ENCODE measurements at regions not wholly inside any gene's neighbourhood (a gene's known extent, or its start where the extent isn't known, plus 50 kb on each side); places are given as distances from the start of the nearest gene placed in this dataset.

DNA sequence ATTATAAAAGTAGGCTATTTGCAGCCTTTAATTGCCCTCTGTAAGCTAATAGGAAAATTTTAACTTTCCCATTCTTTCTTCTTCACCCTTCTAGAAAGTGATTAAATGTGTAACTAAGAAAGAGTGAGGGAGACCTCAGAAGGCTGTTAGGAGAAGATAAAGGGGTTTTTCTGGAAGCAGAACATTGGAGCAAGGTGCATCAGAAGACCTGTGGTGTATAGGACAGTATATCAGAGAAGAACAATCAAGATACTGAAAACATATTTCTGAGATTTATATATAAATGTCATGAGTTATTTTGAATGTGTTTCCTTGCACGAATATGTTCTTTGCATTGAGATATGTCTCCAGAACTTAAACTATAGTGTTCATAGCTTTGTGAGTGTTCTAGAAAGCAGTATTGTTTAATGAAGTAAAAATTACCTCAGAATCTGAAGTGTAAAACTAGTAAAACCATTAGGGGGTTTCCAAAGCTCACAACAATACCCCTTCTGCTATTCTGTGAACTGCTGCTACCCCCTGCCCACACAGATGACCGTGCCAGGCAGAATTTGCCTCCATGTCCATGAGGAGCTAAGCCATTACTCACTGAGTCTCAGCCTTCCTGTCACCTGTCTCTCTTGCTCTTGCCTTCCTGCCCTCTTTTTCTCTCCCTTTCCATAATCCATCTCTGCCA lies 537.9 kb downstream of the EPHA4 start:
- no peak for DNase-seq

DNA sequence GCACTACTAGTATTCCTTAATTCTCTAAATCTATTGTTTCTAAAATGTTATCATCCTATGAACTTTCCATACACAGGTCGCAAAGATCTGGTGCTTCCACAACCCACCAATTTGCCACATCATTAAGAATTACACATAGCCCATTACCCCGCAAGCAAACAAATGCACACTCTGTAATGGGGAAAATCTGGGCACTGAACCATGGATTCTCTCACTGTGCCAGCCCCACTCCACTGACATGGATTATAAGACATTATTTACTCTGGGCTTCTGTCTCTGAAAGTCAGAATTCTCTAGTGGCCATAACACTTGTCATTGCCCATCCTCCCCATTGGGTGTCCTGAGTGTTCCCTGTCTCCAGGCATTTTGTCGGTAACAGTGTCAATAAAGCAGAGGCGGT lies 537.1 kb downstream of the EPHA4 start:
- no peak for DNase-seq

DNA sequence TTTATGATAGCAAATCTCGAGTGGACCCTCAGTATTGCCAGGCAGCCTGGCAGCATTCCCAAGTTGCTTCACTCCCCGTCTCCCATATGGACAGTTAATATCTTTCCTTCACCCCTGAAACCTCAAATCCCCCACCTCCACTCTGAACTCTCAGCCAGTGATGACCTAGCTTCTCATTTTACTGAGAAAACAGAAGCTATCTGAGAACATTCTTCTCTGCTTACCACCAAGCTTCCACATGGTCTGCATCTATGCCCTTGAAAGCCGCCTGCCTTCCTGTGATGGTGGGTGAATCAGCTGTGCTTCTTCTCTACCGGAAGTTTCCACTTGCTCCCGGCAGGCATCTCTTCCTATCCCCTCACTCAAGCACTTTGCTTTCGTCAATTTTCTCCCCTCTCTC lies 529.2 kb downstream of the EPHA4 start:
- DNase-seq: no peak

DNA sequence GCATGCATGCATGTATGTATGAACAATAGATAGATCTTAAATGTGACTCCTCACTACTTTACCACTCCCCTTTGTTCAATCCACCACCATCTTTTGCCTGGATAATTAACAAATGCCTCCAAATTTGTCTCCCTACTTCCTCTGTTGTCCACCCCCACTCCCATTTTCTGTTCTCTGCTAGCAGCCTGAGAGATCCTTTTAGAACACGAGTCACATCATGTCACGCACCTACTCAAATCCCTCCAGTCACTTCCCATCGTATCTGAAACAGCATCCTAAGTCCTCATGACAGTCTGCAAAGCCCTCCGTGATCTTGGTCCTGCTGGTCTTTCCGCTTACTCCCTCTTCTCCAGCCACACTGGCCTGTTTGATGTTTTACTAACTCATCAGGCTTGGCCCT lies 527.3 kb downstream of the EPHA4 start:
- DNase-seq: no peak

DNA sequence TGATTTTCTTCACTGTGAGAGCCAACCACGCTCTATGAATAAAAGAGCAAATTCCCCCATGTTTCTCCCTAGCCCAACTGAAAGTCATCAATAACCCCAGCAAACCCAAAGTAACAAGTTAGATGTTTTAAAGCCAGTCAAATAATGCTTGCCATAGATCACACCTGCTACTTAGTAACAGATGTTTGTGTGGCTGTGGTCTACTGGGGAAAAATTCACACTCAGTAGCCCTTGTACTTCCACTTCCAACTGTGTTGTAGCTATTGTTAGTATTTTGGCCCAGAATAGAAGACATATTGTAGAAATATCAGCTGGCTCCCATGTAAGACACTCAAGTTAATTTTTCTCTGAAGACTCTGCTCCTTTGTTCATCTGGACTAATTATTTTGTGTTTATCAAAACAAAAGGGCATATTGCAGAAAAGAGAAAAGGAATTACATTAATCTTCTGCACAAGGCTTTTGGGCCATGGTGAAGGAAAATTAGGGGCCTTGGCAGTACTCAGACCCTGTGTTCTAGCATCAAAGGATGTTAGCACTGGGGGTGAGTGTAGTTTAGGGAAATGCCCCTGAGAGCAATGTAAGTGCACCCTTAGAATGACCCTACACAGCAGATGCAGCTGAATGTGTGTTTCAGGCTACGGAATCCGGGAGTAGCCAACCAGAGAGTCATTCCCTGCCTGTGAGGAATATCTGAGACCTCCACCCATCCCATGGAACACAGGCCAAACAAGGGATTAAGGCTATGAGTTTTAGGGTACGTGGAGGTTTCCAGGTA lies 521.9 kb downstream of the EPHA4 start:
- no peak for DNase-seq

DNA sequence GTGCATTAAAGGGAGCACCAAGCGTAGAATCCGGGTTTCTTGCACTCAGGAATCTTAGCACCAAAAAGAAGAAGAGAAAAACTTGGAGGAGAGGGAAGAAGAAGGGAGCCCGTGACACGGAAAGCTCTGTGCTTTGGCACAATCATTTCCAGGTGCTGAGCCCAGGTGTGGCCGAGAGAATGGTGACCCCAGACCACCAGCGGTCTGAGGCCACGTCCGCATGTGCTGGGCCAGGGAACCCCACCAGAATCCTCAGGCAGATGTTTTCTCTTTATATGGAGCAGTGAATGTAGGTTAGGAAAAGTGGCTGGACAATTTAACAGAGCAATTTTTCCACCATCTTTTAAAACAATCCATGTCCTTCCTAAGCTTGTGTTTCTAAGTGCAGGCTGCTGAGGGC lies 520.9 kb downstream of the EPHA4 start:
- DNase-seq: no peak

DNA sequence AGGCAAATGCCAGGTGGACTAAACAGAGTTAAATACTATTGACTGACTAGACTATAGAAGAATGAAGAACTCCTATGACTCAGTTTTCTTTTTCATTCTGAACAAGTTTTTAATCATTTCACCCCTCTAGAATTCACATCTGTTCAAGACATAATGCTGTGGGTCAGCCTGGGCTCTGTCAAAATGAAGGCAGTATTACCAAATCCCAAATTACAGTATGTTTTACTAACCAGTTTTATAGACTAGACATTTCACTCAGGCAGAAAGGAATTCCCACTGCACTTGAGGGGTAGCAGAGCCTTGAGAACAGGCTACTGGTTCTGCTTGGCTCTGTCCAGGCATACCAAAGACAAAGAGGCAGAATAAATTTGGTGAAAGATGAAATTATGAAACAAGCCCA lies 511.7 kb downstream of the EPHA4 start:
- DNase-seq: no peak

DNA sequence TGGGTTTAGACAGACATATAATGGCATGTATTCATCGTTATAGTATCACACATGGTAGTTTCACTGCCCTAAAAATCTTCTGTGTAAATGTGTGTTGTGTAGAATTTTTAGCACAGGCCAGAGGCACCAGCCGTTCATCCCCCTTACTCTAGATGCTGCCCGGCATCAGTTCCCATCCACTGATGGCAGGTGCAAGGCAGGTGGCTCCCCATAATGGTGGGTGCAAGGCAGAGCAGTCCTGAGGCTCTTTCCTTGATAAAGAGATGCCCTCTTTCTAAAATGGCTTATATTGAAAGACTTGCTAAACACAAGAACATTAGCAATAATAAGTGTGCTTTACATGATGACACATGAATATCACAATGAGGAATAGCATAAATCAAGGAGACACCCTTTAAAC lies 508.5 kb downstream of the EPHA4 start:
- DNase-seq: no peak

DNA sequence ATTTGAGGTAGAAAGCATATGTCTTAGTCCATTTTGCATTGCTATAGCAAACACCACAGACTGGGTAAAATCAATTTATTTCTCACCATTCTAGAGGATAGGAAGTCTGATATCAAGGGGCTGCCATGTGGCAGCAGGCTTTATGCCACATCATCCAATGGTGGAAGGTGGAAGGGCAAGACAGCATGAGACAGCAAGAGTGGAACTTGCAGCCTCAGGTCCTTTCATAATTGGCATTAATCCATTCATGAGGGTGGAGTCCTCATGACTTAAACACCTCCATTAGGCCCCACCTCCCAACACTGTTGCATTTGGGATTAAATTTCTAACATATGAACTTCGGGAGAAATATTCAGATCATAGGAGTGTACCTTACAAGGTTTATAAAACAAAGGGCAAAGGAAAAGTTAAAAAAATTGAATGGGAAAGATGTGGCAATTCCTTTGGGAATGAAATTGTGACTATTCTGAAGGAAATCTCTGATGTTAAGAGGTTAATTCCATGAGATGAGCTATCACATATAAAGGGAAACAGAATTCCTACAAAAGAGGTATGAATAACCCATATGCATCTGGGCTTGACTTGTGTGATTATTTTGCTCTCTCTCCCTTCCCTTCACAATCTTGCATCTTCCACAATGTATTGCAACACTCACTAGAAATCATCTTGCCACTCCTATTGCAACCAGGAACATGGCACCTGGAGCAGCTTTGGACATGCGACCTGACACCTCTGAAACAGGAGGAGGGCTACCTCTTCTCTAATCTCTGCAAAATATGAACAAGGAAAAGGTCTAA lies 507.8 kb downstream of the EPHA4 start:
- DNase-seq: no peak

DNA sequence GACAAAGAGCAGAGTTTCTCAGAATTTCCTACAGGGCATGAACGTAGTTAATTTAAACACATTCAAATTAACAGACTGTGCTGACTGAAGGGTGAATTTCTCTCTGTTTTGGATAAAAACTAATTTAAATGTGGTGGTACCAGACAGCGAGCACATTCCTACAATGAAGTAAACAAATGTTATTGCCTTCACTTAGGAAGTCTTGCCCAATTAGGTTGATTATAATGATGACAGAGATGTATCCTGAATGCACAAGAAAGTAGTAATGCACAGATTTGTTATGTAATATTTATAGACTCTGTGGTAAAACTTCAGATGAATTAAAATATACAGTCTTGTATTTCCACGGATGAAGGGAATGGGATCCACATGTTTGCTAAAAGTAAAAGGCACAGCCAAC lies 507.2 kb downstream of the EPHA4 start:
- no peak for DNase-seq

DNA sequence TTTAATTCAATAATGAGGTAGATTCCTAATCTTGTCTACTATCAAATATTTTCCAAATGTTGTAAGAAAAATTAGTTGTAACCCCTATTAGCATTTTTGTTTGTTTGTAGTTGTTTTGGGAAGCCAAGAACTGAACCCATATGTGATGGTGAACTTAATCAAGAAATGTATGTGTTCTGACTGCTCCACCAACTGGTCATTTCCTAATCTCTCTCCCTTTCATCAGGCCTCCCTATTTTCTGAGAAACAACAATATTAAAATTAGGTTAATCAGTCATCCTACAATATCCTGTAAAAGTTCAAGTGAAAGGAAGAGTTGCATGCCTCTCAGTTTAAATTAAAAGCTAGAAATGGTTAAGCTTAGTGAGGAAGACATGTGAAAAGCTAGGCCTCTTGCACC lies 504.0 kb downstream of the EPHA4 start:
- no peak for DNase-seq

DNA sequence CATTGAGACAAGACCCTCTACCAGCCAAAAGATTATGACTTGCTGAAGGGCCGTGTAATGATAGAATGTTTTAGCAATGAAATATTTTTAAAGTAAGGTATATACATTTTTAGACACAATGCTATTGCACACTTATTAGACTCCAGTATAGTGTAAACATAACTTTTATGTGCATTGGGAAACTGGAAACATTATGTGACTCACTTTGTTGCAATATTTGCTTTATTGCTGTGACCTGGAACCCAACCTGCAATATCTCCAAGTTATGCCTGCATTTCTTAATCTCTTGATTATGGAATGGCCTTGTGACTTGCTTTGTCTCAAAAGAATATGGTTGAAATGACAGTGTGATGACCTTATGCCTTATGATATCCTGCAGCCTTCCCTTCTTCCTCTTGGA lies 502.0 kb downstream of the EPHA4 start:
- DNase-seq: no peak

DNA sequence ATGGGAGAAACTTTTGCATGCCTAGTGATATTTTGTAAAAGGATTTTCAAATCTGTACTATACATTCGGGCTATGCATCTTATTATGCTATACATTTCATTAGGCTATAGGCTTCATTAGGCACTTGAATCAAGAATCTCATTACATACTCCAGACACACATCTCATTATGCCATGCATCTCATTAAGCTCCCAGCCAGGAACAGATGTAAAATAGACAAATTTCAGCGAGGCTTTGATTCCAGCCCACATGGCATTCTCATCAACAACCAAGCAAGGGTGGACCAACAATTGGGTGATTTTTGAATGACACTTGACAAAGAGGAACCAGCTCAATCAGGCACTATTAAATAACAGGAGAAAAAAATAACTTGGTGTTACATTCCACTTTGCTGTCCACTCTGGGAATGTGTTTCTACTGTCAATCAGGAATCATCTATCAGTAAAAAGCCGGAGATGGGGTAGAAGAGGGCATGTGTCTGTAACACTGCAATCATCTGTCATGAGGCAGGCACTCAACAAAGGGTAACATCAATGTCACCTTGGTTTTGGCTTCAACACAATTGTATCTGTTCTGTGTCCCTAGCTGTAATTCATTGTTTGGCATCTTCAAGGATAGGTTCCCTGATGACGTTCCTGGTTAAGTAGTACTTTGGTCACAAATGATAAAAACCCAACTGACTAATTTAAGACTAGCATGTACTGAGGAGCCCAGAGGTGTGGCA lies 498.6 kb downstream of the EPHA4 start:
- no peak for DNase-seq

DNA sequence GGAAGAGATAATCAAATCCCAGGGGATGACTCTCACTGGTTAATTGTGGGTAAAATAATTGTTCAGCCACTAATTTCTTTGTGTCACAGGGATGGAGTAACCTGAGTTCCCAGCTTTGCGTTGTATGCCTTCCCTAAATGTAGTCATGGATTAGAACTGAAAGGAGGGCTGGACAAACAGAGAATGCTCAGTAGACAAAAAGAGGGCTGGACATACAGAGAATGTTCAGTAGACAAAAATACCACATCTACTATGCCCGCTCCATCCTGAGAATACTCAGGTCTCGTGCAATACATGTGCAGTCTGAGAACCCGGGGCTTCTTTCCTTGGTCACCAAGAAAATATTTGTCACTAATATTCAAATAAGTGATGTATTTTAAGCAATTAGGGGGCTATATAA lies 497.9 kb downstream of the EPHA4 start:
- no peak for DNase-seq

DNA sequence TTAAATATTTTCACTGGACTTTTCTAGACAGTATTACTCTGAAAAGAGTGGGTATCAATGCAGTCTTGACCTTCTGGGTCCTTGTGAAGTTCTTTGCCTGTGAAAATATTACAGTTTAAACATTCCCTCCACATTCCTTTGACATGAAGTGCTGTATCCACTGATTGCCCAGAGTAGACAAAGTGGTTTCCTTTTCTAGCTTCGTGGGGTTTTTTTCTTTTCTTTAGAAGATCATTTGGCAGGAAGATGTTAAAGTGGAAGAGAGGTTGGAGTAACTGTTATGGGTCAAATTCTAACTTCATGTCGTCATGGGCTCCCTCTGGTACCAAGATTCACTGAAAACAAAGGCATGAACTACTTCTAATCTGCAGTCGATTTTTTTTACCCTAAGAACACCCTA lies 496.9 kb downstream of the EPHA4 start:
- DNase-seq: no peak

DNA sequence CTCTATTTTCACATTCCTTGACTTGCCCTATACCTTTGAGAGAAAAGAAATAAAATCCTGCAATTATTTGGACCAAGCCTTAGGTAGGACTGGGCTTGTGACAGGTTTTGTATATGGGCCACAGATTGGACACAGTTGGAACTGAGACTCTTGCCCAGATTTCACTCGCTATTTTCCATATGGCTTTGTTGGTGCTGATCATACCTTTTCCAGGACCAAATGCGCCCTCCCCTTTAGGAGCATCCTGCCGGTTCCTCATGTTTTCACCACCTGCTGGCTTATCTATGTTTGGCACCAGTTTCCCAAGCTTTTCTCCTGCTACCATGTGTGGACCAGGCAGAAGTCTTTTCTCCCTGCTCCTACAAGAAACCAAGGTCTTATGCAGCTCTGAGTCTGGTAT lies 494.9 kb downstream of the EPHA4 start:
- no peak for DNase-seq

DNA sequence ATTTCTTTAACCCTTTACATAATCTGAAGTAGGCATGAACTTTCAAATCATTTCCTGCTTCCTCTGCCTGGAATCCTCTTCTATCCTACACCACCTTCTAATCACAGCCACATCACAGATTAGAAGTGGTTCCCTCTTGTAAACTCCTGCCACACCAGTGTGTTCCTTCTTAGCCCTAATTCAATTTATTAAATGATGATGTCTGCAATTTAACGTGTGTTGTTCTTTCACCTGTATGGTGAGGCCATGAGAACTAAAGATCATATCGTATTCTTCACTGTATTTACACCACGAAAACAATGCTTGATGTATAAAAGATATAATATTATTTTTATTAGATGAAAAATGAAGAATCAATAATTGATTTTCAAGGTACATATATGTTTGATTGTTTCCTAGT lies 494.3 kb downstream of the EPHA4 start:
- DNase-seq: no peak

DNA sequence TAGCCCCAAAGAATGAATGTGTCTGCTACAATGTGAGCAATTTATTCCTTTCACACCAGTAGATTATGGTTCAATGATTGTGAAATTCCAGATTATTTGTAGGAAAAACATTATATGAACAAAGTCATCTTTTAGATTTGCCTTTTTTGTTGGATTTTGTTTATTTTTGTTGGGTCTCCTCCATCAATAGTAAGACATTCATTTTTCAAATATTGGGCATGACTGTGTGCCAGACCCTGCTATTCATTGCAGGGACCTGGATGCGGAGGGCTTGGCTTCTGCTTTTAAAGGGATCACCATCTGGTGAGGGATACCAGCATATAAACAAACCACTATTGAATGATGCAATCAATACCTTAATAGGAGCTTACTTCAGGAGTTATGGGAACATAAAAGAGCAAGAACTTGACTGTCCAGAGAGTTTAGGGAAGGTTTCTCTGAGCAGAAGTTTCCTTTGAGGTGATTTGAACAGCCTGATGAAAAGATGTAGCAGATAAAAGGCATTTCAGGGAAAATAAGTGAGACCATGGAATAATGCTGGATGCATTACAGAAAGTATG lies 486.7 kb downstream of the EPHA4 start:
- DNase-seq: no peak

DNA sequence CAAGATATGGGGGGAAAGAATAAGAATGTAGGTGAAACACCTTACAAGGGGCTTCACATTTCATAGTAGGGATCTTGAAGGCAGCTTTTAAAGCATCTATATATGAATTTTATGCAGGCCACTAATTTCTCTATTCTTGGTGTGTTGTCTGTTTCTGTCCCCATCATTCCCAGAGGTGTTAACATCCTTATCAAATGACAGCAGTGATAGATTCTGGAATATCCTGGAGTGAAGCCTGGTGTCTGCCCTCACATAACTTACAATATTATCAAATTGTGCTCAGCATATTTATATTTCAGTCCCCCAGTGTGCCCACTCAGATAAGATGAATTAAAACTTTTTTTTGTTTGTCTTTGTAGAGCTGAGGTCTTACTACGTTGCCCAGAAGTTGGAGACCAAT lies 486.2 kb downstream of the EPHA4 start:
- DNase-seq: no peak

DNA sequence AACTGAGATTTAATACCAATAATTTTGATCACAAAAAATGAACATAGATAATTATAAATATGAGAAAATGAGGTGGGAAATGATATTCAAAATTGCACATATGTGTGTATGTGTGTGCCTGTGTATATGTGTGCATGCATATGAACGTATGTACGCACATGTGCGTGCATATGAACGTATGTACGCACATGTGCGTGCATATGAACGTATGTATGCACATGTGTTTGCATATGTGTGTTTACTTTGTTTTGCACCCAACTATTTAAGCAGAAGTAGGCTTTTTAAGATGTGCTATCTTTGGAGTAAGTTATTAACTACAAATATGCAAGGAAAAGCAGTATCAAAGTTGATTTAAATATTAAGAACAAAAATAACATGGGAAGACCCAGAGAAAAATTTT lies 484.3 kb downstream of the EPHA4 start:
- DNase-seq: no peak

DNA sequence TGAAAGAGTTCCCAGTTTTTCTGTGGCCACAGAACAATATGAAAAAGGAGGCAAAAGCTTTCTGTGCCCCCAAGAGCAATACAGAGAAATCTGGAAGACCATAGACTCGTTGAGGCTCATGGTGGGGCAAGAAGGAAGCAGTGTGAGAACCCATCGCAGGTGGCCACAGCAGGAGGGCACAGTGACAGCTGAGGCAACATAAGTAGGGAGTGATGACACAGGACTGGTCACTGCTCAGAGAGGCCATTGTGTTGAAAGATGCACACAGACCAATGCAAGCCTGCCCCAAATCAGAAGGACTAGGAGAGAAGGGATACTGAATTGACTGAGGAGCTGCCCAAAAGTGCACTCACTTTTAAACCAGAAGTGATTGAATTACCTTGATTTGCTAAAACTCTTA lies 483.6 kb downstream of the EPHA4 start:
- DNase-seq: no peak

DNA sequence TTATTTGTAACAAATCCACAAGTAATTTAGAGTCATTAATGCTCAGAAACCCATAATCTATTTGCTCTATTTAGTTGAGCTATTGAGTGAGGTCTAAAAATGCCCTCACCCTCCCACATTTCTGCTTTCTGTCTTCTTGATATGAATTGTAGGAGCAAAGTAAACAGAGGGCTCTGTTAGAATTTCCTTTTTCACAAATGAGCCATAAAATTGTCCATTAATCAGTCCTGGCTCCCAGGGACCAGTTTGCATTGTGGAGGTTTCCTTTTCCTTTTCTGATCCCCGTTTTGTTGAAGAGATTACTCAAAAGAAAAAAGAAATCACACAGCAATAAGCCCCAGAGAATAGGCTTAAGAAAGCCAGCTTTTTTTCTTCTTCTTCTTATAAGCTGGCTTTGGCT lies 476.7 kb downstream of the EPHA4 start:
- DNase-seq: no peak

All from activated T-cell treated with anti-CD3 and anti-CD28 coated beads, Interleukin-2, amount 50 U/mL, for 1 hour (primary cell).